ENCODE measurements at regions not wholly inside any gene's neighbourhood (a gene's known extent, or its start where the extent isn't known, plus 50 kb on each side); places are given as distances from the start of the nearest gene placed in this dataset.

GRCh38 chr9:71368157-71368556, 246.7 kb upstream of the TRPM3 start:
- no peak for TF ChIP-seq CTCF (IDR thresholded peaks at IDR 0.05; ENCODE audit: control extremely low read depth in 1 of 3, insufficient read depth in 1 of 3, low read depth in 1 of 3, low read length in 3 of 3)
- TF ChIP-seq TEAD4 (IDR thresholded peaks at IDR 0.05; ENCODE audit: low read depth, low read length), result no peak
- TF ChIP-seq SP1 (IDR thresholded peaks at IDR 0.05; ENCODE audit: low read depth, low read length), result no peak
- no peak for TF ChIP-seq YY1 (IDR thresholded peaks at IDR 0.05; ENCODE audit: low read depth, low read length)
- TF ChIP-seq SIN3A (conservative IDR thresholded peaks at IDR 0.05 in 1 of 2, IDR thresholded peaks at IDR 0.05 in 1 of 2; ENCODE audit: low read depth in 1 of 2, low read length in 2 of 2), result no peak
- TF ChIP-seq EZH2 (IDR thresholded peaks at IDR 0.05; ENCODE audit: low read depth, low read length, severe bottlenecking), result no peak
- TF ChIP-seq POLR2A (IDR thresholded peaks at IDR 0.05; ENCODE audit: control extremely low read depth in 1 of 2, low read depth in 2 of 2, low read length in 2 of 2), result no peak
- TF ChIP-seq JUN (IDR thresholded peaks at IDR 0.05; ENCODE audit: low read depth, low read length), result no peak
- TF ChIP-seq EP300 (IDR thresholded peaks at IDR 0.05; ENCODE audit: borderline replicate concordance in 1 of 2, low read depth in 2 of 2, low read length in 2 of 2), result no peak
- no peak for TF ChIP-seq GABPA (IDR thresholded peaks at IDR 0.05; ENCODE audit: borderline replicate concordance, insufficient read depth, low read length)
- no peak for TF ChIP-seq HDAC6 (IDR thresholded peaks at IDR 0.05; ENCODE audit: low read depth, low read length)
- no peak for TF ChIP-seq SP2 (IDR thresholded peaks at IDR 0.05; ENCODE audit: low read length)
- TF ChIP-seq MAX (IDR thresholded peaks at IDR 0.05), result no peak
